GM13977 (cell line): ENCODE measurements at regions not wholly inside any gene's neighbourhood (a gene's known extent, or its start where the extent isn't known, plus 50 kb on each side); places are given as distances from the start of the nearest gene placed in this dataset.
"Not testable (repeated sequence)": the region's sequence is repeated elsewhere in the genome, so short reads cannot be mapped to it uniquely, and the experiment has no call there.

ENCODE experiments used
- DNase-seq: peaks from one replicate; pipeline ENCODE4 v3.0.0; 2012; ENCODE audit warnings: low spot score
- CTCF ChIP-seq: IDR thresholded peaks from 2 replicates; pipeline ENCODE4 v1.5.1; 2012; ENCODE audit warnings: mild to moderate bottlenecking, control low read depth; ENCODE audit not compliant: insufficient read depth; ENCODE audit errors: extremely low read depth, missing control alignments
- in situ Hi-C: fragments of 300-500 bp; cut with MboI; formaldehyde crosslinking; loops from one replicate; pipeline ENCODE4 v1.12.0; 2022; ENCODE audit warnings: low sequenced_read_pairs, low pct_unique_long_range_greater_than_20kb, mixed read lengths, inconsistent platforms; ENCODE audit not compliant: unreplicated experiment

DNA sequence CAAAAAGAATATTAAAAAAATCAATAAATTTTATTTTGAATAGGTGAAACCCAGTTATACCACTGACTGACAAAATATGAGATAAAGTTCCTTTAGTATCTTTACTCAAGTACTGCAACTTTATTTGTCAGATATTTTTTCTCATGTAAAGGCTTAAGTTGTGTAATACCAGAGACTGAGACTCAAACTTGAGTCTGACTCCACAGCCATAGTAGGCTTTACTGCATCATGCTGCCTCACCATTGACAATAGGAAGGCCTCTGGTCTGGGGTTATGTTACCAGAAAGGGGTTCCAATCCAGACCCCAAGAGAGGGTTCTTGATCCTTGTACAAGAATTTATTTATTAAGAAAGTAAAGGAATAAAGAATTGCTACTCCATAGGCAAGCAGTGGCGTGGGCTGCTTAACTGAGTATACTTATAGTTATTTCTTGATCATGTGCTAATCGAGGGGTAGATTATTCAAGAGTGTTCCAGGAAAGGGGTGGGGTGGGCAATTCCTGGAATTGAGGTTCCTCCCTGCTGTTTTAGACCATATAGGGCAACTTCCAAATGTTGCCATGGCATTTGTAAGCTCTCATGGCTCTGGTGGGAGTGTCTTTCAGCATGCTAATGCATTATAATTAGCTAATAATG lies 187.4 kb upstream of the WSB1 start:
- TF ChIP-seq CTCF, result no peak
- in situ Hi-C loops, result no loop called here
- no peak for DNase-seq

- no peak for TF ChIP-seq CTCF
- no peak for DNase-seq
- in situ Hi-C loops, result no loop called here
These were observed 186.9 kb upstream of the WSB1 start for GRCh38 chr17:27106982-27107360.

DNA sequence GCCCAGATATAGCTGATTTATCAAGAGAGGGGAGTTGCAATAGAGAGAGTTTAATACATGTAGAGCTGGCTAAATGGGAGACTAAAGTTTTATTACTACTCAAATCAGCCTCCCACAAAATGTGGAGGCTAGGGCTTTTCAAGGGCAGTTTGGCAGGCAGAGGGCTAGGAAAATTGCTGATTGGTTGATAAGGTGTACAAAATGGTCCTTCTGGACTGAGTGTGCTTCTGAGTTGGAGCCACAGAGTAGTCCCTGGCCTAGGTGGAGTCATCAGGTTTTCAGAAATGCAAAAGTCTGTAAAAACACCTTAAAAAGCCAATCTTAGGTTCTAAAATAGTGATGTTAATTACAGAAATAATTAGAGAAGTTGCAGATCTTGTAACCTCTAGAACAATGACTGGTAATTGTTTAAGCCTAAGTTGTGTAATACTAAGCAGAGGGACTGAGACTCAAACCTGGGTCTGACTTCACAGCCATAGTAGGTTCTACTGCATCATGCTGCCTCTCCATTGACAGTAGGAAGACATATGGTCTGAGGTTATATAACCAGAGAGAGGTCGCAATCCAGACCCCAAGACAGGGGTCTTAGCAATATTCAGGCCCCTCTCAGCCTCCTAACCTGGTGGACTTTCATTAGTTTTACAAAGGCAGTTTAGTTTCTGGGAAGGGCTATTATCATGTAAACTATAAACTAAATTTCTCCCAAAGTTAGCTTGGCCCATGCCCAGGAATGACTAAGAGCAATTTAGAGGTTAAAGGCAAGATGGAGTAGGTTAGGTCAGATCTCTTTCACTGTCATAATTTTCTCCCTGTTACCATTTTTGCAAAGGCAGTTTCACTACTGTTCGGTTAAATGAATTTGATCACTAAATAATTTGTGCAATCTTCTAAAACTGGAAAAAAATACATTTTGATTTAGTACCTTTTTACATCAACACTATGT lies 186.3 kb upstream of the WSB1 start:
- in situ Hi-C loops, result not testable (repeated sequence)

DNA sequence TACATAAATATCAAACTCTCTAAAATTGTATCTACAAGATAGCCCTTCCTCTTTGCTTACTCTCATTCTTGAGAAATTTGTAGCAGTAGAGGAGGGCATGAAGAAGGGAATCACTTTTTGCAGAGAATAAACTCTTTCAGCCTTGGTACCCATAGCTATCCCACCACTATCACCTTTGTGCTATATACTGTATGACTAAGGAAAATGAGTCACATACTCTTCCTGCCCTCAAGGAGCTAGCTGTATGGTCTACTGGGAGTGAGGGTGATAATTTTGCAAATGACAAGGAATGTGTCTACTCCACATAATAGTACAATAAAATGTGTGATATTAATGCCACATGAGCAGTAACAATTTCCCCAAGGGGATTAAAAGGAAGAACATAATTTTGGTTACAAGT lies 184.6 kb upstream of the WSB1 start:
- DNase-seq, result no peak
- in situ Hi-C loops, result no loop called here

More for the DNA sequence above, 186.3 kb upstream of the WSB1 start:
- not testable (repeated sequence) for DNase-seq

DNA sequence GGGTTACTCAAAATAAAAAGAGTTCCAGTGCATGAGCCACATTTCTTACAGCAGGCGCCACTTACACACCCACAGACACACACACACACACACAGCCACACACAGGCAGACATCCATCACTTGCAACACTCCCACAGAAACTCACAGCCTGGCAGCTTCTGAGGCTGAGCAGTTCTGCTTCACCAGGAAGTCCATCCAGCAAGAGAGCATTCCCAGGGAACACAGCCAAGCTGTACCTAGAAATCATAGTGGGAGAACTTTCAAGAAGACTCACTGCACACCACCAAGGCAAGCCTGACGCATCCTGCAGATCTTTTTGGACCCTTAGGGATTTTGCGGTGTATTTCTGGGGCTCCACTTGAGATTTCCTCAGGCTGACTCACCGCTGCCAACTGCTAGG lies 140.9 kb upstream of the WSB1 start:
- DNase-seq, result no peak
- no peak for TF ChIP-seq CTCF
- in situ Hi-C loops, result no loop called here

More for the DNA sequence above, 184.6 kb upstream of the WSB1 start:
- TF ChIP-seq CTCF, result no peak

- TF ChIP-seq CTCF, result no peak
- no peak for DNase-seq
- in situ Hi-C loops, result no loop called here
These were observed 138.0 kb upstream of the WSB1 start for GRCh38 chr17:27155866-27156265.

DNA sequence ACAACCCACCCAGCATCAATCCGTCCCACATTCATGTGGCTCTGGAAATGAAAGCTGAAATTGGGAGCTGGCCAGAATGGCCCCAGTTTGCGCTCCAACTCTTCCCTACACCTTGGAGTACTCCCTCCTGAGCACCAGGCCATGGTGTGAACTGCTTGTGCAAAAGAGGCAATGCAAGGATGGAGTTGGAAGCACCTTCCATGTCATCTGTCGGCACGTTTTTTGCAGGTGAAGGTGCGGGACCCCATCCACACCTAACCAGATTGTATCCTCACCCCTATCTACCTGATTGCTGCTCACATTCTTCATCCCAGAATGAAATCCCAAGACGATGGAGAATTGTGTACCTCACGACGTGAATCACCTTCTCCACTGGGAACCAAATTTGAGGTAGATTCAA lies 136.6 kb upstream of the WSB1 start:
- in situ Hi-C loops, result no loop called here
- DNase-seq, result no peak
- no peak for TF ChIP-seq CTCF
